Colonic mucosa (tissue), 4 donors: ENCODE measurements at regions not wholly inside any gene's neighbourhood (a gene's known extent, or its start where the extent isn't known, plus 50 kb on each side); places are given as distances from the start of the nearest gene placed in this dataset.
"Not testable (repeated sequence)": the region's sequence is repeated elsewhere in the genome, so short reads cannot be mapped to it uniquely, and the experiment has no call there.

Experiments used
- DNase-seq: peaks from one replicate; pipeline ENCODE4 v3.0.0-alpha.2; 2020
- H3K27ac ChIP-seq: fragments of 200-600 bp; one replicate; pipeline ENCODE4 v1.8.0; 2021
- H3K27me3 ChIP-seq: fragments of 200-600 bp; one replicate; pipeline ENCODE4 v1.8.0; 2021
- H3K36me3 ChIP-seq: fragments of 200-600 bp; one replicate; pipeline ENCODE4 v1.8.0; 2021
- H3K4me1 ChIP-seq: fragments of 200-600 bp; one replicate; pipeline ENCODE4 v1.8.0; 2021; ENCODE audit warnings: mild to moderate bottlenecking
- H3K4me3 ChIP-seq: fragments of 200-600 bp; one replicate; pipeline ENCODE4 v1.8.0; 2021
- H3K9ac ChIP-seq, 2 donors: one replicate each; pipeline ENCODE4 v1.7.0; 2013; ENCODE audit warnings: control low read depth in 2 of 2, low read depth in 2 of 2, low read length in 2 of 2
- H3K9me3 ChIP-seq: fragments of 200-600 bp; one replicate; pipeline ENCODE4 v1.8.0; 2021
- intact Hi-C: fragments of 100-400 bp; cut with DNase I; formaldehyde crosslinking; loops from one replicate; pipeline ENCODE4 v1.14.1; 2022
- donor health status: healthy.
- donor health status: DM: no; HTN: no; CAD: no.
- donor health status: DM: no; HTN: no; CAD: no.

- H3K27ac ChIP-seq, H3K4me3 ChIP-seq, H3K9me3 ChIP-seq, intact Hi-C loops, H3K4me1 ChIP-seq, H3K36me3 ChIP-seq, H3K27me3 ChIP-seq, DNase-seq, H3K9ac ChIP-seq: not testable (repeated sequence)
These were observed 592.8 kb downstream of the CWH43 start for GRCh38 chr4:49578899-49579298.

- H3K36me3 ChIP-seq, H3K4me3 ChIP-seq, intact Hi-C loops, H3K9ac ChIP-seq, H3K27ac ChIP-seq, H3K27me3 ChIP-seq, H3K4me1 ChIP-seq, H3K9me3 ChIP-seq, DNase-seq: not testable (repeated sequence)
These were observed 594.1 kb downstream of the CWH43 start for GRCh38 chr4:49580166-49580565.

GRCh38 chr4:49588401-49588800 lies 602.3 kb downstream of the CWH43 start:
- H3K36me3 ChIP-seq, intact Hi-C loops, DNase-seq, H3K9ac ChIP-seq, H3K27ac ChIP-seq, H3K27me3 ChIP-seq, H3K4me3 ChIP-seq, H3K9me3 ChIP-seq, H3K4me1 ChIP-seq: not testable (repeated sequence)

- H3K9me3 ChIP-seq, H3K27me3 ChIP-seq, H3K9ac ChIP-seq, H3K36me3 ChIP-seq, H3K4me1 ChIP-seq, H3K4me3 ChIP-seq, DNase-seq, H3K27ac ChIP-seq, intact Hi-C loops: not testable (repeated sequence)
These were observed 632.4 kb downstream of the CWH43 start for GRCh38 chr4:49618436-49618835.

- H3K36me3 ChIP-seq, intact Hi-C loops, H3K4me3 ChIP-seq, H3K27ac ChIP-seq, H3K9ac ChIP-seq, H3K9me3 ChIP-seq, H3K27me3 ChIP-seq, H3K4me1 ChIP-seq, DNase-seq: not testable (repeated sequence)
These were observed 640.4 kb downstream of the CWH43 start for GRCh38 chr4:49626478-49626877.
